ENCODE measurements at regions not wholly inside any gene's neighbourhood (a gene's known extent, or its start where the extent isn't known, plus 50 kb on each side); places are given as distances from the start of the nearest gene placed in this dataset.

- TF ChIP-seq CTCF (conservative IDR thresholded peaks at IDR 0.05; ENCODE audit: low read length) (no peak), EZH2phosphoT487 (IDR thresholded peaks at IDR 0.05; ENCODE audit: borderline replicate concordance, low read depth, low read length) (no peak)
Measured at GRCh38 chr21:26368591-26369320, 198.2 kb upstream of the APP start.
